Stimulated activated CD4-positive, alpha-beta T cell treated with anti-CD3 and anti-CD28 coated beads, Interleukin-2, amount 100 ng/mL, for 4 hours (primary cell): ENCODE measurements at regions not wholly inside any gene's neighbourhood (a gene's known extent, or its start where the extent isn't known, plus 50 kb on each side); places are given as distances from the start of the nearest gene placed in this dataset.
"Not testable (repeated sequence)": the region's sequence is repeated elsewhere in the genome, so short reads cannot be mapped to it uniquely, and the experiment has no call there.

ENCODE experiments used
- DNase-seq: peaks from one replicate; pipeline ENCODE4 v3.0.0-alpha.2; 2020; ENCODE audit warnings: low read depth

DNA sequence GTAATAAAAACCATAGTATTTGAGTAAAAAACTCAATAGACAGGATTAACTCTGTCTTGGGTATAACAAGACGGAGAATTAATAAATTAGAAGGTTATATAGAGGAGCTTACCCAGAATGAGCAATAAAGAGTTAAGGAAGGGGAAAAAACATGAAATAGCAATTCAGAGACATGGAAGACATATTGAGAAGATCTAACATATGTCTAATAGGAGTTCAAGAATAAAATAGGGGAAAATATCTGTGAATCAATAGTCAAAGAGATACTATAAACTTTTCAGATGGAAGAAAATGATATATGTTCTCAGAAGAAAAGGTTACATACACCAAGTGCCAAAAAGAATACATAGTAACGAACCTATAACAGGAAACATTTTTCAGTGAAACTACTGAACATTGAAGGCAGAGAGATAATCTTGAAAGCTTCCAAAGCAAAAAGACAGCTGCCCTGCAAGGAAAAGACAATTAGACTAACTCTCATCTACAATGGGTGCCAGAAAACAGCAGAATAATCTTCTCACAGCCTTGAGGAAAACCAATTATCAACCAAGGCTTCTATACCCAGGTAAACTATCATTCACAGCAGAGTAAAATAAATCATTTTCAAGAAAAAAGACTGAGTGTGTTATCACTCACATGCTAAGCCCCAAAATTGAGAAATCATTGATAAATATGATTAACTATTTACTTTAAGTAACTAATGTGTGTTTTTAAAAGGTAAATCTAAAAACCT is 106.0 kb downstream of the ENC1 start:
- no peak for DNase-seq

DNA sequence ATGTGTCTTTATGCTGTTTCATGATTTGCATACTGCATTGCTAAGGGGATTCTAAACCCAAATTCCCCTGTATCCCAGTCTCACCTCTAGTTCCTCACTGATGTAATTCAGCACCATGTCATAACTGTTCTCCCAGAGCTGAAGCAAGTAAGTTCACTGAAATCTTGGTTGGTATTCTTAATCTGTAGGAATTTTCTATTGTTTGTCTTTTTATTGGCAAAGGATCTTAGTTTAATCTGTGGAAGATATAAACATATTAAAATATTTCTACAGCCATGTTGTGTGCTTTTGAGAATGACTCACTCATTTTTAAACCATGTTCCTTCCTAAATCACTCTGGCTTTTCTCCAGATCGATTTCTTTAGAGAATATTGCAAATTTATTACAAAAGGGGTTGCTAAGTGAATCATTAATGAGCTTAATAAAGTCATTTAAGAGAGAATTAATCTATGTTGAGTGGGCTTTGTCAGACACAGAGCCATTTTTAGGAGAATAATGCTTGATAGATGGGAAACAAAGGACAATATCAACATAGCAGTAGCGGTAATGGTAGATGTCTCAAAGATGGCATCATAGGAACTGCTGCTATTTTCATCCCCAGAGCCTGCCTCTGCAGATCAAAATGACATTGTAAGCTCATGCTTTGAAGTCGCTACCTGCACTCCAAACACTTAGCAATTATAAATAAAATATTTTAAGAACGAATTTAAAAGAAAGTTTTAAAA is 110.0 kb downstream of the ENC1 start:
- no peak for DNase-seq

DNA sequence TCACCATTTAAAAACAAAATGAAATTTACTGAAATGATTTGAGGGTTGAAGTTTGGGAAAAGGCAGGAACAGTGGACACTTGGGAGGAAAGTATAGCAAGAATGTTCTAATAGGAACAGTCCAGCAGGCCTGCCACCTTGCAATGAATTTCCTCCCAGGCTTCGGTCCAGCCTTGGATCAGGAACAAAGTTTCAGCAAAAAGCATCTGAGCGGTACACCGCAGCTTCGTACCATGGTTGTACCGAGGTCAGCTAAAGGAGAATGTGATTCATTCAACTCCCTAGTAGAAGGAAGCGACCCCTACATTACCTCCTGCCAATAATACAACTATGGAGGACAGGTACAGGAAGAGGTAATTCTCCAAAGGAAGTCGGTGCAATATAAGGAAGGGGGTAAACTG is 111.4 kb downstream of the ENC1 start:
- DNase-seq, result no peak

DNA sequence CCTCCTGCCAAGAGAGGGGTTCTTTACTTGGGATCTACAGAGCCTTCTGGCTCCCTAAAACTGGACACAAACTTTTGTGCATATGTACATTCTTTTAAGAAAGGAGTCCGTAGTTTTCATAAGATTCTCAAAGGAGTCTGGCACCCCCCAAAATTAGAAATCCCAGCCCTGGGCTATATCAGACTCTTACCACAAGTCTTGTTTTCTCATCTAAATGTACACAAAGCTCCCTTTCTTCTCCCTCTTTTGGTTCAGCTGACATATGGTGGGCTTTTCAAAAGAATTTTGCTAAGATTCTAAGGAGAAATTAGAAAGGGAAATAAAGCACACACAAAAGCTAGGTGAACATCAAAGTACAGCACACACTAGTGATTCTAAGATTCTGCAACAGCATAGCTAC is 114.4 kb downstream of the ENC1 start:
- DNase-seq, result no peak

DNA sequence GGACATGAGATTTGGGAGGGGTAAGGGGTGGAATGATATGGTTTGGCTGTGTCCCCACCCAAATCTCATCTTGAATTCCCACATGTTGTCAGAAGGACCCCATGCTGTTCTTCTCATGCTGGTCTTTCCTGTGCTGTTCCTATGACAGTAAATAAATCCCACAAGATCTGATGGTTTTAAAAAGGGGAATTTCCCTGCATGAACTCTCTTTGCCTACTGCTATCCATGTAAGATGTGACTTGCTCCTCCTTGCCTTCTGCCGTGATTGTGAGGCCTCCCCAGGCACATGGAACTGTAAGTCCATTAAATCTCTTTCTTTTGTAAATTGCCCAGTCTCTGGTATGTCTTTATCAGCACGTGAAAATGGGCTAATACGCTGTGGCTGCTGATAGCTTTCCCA is 115.8 kb downstream of the ENC1 start:
- DNase-seq, result not testable (repeated sequence)

DNA sequence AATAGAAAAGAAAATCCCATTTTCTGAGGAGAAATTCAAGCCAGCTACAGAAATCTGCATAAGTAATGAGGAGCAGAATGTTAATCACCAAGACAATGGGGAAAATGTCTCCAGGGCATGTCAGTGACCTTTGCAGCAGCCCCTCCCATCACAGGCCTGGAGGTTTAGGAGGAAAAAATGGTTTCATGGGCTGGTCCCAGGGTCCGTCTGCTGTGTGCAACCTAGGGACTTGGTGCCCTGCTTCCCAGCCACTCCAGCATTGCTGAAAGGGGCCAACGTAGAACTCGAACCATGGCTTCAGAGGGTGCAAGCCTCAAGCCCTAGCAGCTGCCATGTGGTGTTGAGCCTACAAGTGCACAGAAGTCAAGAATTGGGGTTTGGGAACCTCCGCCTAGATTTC is 116.8 kb downstream of the ENC1 start:
- not testable (repeated sequence) for DNase-seq

DNA sequence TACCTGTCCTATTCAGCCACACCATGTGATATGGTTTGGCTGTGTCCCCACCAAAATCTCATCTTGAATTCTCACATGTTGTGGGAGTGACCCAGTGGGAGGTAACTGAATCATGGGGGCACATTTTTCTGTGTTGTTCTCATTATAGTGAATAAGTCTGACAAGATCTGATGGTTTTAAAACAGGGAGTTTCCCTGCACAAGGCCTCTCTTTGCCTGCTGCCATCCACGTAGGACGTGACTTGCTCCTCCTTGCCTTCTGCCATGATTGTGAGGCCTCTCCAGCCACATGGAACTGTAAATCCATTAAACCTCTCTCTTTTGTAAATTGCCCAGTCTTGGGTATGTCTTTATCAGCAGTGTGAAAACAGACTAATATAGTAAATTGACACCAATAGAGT is 117.7 kb downstream of the ENC1 start:
- DNase-seq, result not testable (repeated sequence)

DNA sequence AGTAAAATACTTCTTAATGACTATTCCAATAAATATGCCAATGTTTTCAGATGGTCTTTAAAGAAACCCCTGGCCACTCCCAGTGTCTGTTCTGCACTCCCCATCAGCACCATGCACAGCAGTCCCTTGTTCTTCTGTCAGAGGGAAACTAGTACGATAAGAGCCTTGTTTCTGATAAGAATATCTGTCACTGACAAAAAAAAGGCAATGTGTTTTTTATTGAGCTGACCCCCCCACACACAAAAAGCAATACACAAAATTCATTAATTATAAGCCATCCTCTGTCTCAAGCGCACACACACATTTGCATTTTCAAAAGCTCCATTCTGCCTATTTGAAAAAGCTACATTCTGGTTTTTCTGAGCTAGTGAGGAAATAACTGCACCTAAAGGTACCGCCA is 119.1 kb downstream of the ENC1 start:
- DNase-seq, result no peak

DNA sequence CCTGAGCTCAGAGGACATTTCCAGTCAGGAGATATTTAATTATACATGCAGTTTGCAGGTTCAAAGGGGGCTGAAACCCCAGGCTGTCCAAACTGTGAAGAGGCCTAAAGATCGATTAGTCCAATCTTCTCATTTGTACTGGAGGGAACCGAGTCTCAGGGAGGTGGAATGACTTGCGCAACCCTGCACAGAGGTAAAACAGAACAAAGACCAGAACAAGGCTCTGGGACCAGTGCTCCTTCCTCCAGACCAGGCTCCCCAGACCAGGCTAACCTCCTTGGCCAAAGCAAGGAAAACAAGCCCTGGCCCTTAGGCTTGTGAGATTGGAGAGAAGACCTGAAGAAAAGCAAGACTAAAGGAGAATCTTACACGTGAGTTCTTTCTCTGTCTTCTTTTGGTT is 120.8 kb downstream of the ENC1 start:
- DNase-seq, result no peak

DNA sequence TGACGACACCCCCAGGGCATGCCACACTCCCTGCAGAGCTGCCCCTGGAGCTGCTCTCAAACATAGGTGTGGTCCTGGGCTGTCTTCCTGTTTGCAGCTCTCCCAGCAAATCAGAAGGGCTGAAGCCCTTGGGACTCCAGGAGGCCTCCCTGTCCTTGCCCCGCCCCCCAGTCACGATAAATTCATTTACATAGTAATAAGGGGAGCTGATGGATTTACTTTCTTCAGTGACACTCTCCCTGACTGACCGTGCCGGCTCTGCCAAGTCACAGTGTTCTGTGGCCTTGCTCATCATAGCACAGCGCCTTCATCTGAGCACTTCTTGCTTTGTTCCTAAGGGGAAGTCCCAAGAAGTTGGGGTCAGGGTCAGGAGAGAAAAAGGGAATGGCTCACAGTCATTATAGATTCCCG is 121.4 kb downstream of the ENC1 start:
- DNase-seq, result no peak

DNA sequence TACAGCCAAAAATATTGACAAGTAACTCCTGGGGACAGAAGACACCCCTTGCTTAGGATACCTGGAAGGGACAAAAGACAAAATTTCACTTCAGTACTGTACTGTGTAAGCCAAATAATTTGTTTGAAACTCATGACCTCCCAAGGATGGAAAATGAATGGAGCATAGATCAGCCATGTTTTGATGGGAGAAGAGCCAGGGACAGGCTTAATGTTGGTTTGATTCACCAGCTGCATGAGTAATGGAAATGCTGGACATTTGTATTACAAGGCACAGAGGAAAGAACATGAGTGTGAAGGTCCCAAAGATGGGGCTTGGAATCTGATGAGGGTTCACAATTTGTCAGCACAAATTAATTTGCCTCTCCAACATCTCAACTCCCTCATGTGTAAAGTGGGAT is 122.8 kb downstream of the ENC1 start:
- no peak for DNase-seq

DNA sequence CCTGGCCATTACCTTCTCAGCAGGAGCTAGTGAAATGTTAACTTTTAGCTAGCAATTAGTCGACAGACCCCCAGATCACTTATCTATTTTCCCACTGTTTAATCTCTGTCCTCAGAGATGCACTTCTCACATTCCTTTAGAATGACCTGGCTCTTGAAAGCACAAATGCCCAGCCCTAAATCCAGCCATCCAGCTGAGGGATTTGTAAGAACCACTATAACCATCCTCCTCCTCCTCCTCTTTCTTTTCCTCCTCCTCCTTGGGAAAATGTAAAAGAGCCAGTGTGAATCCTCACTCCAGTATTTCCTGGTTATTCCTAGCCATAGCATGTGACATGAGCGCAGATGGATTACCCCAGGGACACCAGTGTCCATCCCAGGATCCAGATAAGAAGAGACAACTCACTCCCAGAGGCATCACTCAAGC is 124.3 kb downstream of the ENC1 start:
- no peak for DNase-seq

DNA sequence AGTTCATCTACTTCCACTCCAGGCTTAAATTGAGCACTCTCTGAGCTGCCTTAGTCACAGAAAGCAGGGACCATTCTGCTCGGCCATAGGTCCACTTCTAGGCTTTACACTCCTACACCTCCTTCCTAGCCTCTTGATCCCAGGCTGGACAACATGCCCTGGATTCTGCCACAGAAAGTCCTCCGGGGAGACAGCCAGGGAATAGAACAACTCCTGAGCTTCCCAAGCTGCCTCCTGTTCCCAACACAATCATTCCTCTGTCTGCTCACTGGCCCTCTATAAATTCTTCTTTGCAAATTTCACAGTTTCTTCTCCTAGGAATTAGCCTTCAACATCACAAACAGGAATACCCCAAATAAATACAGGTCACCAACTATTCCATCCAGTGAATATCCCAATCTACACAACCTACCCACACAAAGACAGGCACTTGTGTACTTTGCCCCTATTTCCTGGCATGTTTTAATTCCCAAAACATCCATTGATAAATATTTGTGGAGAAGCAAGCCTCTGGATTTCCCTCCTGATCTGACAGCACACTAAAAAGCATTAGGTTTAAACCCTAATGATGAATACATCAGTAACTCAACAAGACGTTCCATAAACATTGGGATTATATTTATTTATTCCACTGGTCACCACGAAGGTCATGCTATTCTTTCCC is 125.5 kb downstream of the ENC1 start:
- DNase-seq, result no peak

DNA sequence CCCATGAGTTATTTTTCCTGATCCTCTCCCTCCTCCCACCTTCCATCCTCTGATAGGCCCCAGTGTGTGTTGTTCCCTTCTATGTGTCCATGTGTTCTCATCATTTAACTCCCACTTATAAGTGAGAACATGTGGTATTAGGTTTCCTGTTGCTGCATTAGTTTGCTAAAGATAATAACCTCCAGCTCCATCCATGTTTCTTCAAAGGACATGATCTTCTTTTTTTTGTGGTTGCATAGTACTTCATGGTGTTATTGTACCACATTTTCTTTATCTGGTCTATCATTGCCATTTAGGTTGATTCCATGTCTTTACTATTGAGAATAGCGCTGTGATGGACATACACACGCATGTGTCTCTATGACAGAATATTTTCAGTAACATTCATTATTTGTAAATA is 128.8 kb downstream of the ENC1 start:
- not testable (repeated sequence) for DNase-seq

DNA sequence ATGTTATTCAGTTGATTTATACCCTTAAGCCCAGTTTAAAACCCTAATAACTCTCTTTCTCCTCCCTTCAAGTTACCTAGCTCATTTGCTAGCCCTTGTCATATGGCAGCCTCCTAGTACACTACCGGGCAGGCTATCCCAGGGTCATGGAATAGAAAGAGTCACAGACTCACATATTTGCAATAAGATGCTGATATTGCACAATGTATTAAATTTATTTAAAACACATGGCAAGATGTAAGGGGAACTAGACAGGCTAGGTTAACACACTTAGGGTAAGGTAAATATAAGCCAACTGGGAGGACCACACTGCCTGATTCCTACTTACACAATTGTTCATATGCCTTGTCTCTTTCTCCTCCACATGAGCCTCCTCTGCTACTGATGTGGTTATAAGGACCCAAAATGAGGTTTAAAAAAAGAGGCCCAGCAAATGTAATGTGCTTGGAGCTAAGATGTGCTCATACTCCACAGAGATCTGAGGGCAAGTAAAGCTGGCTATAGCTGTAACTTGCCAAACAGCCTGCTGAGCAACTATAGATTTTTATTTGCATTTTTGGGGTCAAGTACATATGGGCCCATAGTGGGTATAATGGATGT is 130.0 kb downstream of the ENC1 start:
- no peak for DNase-seq

DNA sequence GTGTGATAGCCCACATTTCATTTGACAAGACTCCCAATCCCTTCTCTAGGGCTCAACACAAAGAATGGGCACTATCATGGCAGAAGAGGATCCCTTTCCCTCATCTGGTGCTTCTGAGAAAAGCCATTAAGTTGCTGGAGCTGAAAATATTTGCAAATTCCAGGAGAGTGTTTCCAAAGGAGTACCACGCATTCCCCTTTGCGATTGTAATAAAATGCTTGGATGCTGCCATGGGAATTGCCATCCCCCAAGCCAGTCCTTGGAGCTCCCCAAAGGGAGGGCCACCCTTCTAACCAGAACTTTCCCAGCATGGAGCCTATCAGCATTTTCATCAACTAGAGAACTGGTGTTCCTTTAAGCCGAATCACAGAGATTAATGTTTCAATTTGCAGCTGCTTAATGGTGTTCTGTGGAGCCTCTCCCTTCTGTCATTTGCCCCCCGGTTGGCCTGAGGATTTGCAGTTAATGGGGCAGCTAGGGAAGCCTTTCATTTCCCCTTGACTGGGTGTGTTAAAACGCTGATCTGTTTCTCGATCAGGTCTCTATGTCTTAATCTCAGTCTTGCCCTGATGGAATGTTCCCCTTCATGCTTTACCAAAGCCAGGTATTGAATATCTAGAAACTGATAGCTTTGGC is 133.0 kb downstream of the ENC1 start:
- DNase-seq, result no peak

DNA sequence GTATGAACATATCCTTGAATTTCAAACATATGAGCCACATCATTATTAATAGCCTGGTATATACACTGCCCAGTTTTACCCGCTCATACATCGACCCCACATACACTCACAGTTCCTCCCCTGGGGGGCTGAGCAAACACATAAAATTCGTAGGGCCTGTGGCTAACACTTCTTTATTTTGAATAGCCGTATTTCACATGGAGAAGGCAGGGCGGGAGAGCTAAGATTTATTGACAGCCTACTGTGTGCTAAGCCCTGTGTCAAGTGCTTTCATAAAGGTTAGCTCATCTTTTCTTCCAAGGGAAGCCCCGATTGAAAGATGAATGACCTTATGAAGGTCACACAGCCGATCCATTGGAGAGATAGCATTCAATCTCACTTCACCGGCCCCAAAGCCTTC is 134.4 kb downstream of the ENC1 start:
- DNase-seq, result no peak

DNA sequence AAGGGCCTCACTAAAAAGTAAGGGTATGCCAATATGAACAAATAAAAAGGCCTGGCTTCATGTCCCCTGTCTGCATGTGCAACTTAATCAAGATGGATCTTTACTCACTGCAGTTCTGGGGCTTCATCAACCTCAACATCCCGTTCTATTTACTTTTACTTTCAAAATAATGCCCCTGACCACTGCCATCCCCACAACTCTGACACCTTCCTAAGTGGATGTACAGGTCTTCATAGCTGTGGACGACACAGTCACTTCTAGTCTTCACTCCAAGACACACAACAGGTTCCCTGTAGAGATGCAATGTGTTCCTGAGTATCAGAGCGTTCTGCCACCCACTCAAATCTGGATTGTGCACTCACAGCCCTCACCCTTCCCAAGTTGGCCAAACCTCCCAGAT is 136.1 kb downstream of the ENC1 start:
- DNase-seq, result no peak

DNA sequence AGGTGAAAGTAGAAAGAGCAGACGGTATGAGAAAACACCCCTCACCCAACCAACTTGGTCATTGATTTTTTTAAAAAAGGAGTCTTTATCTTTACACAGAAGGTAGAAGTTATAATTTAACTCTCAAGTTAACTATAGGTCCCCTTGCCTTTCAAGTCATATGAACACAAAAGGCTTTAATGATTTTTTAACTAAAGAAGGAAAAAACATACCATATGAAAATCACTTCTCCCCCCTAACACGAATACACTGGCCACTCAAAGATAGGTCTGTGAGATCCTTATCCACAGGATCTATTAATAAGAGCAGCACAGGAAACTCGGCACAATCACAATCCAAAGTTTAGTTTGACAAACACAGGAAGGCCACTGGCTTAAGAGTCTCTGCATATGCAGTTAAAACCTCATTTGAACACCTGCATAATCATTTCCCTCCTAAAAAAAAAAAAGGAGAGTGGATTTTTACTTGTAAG is 138.0 kb downstream of the ENC1 start:
- DNase-seq, result no peak

DNA sequence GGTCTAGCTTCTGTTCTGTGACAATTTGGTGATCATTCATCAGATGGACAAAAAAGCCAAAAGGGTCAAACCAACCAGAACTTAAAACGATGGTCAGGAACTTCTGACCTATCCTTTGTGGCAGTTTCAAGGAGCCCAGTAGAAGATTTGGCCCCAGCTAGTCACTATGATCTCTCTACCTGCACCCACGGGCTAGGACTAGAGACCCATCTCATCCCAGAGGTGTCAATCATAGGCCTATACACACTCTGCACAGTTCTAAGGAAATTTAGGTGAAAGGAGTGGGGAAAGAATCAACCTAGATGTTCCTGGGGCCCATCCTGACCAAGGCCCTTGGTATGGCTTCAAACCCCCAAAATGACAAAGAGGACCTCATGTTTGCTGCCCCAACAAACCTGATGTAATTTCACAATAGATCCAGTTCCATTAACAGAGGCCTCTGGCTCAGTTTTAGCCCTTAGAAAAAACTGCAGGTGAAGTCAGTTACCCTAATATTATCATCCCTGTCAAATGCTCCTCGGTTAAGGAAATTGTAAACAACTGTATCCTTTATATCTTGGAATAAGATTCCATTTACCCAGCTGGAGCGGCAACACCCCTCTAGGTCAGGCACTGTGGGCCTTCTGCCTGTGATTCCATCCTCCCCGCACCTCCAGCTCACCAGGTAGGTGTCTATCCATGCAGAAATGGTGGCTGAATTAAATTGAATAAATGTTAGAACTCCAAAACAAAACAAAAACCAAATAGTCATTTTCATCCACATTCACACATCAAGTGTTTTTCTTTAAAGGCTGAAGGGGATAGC is 138.7 kb downstream of the ENC1 start:
- DNase-seq, result no peak
